ENCODE measurements at regions not wholly inside any gene's neighbourhood (a gene's known extent, or its start where the extent isn't known, plus 50 kb on each side); places are given as distances from the start of the nearest gene placed in this dataset.

DNA sequence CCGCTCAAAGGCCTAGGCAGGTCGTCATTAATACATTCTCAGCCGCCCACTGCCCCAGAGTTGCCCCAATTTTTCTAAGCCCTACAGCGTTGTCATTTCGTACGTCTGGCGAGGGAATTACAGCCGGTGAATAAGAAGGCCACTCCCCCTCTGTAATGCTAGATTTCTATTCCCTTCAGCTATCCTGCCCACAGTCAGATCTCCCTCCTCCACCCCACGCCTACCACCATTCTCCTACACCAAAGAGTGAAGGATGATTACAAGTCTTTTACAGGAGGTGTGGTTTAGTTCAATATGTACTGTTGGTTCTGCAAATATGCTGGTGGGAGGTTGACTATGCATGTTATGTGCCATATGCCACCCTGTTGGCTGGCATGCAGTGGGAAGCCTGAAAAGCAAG, 83.7 kb upstream of the SMIM15 start:
- Histone ChIP-seq H3K4me3 (no peak overlapping the region), H3K9me3 (peaks cover 0 to 3% of the 10 kb centered on the region in 2 donors), H3K27me3 (no peaks in the 10 kb centered on the region), H3K27ac (no peak overlapping the region), H3K36me3 (no peaks in the 10 kb centered on the region), H3K4me1 (no peaks in the 10 kb centered on the region)
- intact Hi-C loops (cut with DNase I), result no loop called here
- DNase-seq (ENCODE audit: low spot score in 2 of 2), result no peak
- TF ChIP-seq, protein P1, sequence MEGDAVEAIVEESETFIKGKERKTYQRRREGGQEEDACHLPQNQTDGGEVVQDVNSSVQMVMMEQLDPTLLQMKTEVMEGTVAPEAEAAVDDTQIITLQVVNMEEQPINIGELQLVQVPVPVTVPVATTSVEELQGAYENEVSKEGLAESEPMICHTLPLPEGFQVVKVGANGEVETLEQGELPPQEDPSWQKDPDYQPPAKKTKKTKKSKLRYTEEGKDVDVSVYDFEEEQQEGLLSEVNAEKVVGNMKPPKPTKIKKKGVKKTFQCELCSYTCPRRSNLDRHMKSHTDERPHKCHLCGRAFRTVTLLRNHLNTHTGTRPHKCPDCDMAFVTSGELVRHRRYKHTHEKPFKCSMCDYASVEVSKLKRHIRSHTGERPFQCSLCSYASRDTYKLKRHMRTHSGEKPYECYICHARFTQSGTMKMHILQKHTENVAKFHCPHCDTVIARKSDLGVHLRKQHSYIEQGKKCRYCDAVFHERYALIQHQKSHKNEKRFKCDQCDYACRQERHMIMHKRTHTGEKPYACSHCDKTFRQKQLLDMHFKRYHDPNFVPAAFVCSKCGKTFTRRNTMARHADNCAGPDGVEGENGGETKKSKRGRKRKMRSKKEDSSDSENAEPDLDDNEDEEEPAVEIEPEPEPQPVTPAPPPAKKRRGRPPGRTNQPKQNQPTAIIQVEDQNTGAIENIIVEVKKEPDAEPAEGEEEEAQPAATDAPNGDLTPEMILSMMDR (IDR thresholded peaks at IDR 0.05), result no peak

DNA sequence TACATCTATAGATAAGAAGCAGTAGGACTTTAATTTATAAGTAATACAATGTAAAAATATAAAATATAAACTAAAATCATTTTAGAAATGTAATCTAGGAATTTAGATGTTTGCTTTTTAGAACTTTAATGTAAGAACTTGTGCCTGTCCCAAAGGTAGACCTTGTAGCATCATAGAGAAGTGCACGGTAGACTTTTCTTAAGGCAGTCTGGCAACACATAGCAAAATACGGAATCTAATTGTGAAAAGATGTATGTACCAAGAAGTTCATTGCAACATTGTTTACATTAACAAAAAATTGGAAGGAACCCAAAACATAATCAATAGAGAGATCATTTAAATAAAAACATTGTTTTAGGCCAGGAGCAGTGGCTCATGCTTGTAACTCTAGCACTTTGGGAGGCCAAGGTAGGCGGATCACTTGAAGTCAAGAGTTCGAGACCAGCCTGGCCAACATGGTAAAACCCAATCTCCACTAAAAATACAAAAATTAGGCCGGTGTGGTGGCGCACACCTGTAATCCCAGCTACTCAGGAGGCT, 84.6 kb upstream of the SMIM15 start:
- TF ChIP-seq, protein P1 (IDR thresholded peaks at IDR 0.05), result no peak
- Histone ChIP-seq H3K27me3 (no peaks in the 10 kb centered on the region), H3K4me1 (no peaks in the 10 kb centered on the region), H3K27ac (no peak overlapping the region), H3K4me3 (no peak overlapping the region), H3K9me3 (peaks cover 0 to 3% of the 10 kb centered on the region in 2 donors), H3K36me3 (no peaks in the 10 kb centered on the region)
- intact Hi-C loops (cut with DNase I), result no loop called here
- DNase-seq (ENCODE audit: low spot score in 2 of 2), result no peak

DNA sequence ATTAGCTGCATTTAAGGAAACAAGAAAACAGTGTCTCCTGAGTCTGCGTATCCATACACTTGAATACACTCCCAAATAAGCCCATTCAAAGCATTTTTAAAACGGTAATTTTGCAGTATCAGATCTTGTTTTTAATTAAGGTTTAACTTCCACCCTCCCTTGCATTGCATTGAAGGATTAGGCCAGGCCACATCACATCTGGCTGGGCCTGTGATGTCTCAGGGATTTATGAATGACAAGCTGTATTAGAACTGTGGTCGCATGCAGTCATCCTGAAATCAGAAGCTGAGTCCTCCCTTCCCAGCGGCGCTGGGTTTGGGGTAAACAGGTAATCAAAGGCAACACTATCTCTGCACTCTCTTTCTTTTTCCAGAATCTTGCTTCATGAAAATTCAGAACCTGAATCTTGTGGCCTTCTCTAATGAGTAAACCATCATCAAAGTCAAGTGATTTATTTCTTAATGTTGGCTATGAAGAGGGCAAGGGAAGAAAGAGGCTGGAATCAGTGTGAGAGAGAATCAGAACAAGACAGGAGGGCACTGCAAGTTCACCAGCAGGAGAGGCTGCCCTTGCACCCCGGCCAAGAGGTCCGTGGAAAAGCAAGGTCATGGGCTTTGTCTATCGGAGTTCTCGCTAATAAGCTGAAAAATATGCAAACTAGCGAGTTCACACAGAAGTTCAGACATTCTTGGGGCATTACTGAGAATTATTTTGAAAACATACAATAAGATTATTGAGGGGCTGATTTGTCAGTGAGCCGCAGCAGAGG, 80.0 kb upstream of the ZSWIM6 start:
- Histone ChIP-seq H3K4me1 (no peaks in the 10 kb centered on the region), H3K27me3 (no peaks in the 10 kb centered on the region), H3K27ac (no peak overlapping the region), H3K36me3 (no peaks in the 10 kb centered on the region), H3K9me3 (peaks cover 0 to 3% of the 10 kb centered on the region in 2 donors), H3K4me3 (no peak overlapping the region)
- no peak for DNase-seq (ENCODE audit: low spot score in 2 of 2)
- TF ChIP-seq, protein P1 (IDR thresholded peaks at IDR 0.05), result no peak
- intact Hi-C loops (cut with DNase I), result no loop called here

DNA sequence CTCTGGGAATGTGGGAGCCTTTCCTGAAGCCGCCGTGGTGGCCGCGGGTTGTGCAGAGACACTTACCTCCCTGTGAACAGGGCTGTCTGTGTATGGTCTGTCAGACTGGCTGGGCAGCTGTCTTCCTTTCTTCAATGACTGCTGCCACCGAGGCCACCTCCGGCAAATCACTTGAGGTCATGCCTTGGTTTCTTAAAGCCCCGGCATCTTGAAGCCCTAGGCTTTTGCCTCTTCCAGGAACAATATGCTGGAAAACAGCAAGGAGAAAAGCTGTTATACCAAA, 79.5 kb upstream of the ZSWIM6 start:
- TF ChIP-seq, protein P1 (IDR thresholded peaks at IDR 0.05), result no peak
- no peak overlapping the region for H3K4me3 ChIP-seq
- H3K36me3 ChIP-seq, result no peaks in the 10 kb centered on the region
- DNase-seq (ENCODE audit: low spot score in 2 of 2), result no peak
- H3K4me1 ChIP-seq, result no peaks in the 10 kb centered on the region
- no peaks in the 10 kb centered on the region for H3K27me3 ChIP-seq
- H3K9me3 ChIP-seq, result peaks cover 0 to 3% of the 10 kb centered on the region in 2 donors
- H3K27ac ChIP-seq, result no peak overlapping the region
- intact Hi-C loops (cut with DNase I), result no loop called here

DNA sequence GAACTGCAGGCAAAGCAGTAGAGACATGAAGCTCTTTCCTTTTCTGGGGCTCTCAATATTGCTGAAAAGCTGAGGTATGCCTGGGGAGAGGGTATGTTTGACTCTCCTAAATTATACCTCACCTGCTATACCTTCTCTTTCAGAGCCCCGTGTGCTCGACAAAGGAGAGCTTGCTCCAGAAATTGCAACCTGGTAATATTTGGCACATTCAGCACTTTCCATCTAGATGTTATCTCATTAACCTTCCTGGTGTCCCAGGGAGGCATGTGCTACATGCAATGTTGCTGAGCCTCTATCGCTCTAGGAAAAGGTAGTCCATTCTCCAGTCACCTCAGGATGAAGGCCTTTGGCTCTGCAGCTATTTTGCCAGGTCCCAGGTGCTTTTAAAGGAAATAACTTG, 78.5 kb upstream of the ZSWIM6 start:
- TF ChIP-seq, protein P1 (IDR thresholded peaks at IDR 0.05), result no peak
- H3K36me3 ChIP-seq, result no peaks in the 10 kb centered on the region
- no peak overlapping the region for H3K4me3 ChIP-seq
- H3K4me1 ChIP-seq, result no peaks in the 10 kb centered on the region
- H3K27me3 ChIP-seq, result no peaks in the 10 kb centered on the region
- intact Hi-C loops (cut with DNase I), result no loop called here
- no peak overlapping the region for H3K27ac ChIP-seq
- H3K9me3 ChIP-seq, result peaks cover 0 to 3% of the 10 kb centered on the region in 2 donors
- no peak for DNase-seq (ENCODE audit: low spot score in 2 of 2)

Measured in ascending aorta (tissue), 2 donors.